Uterus (tissue), 2 donors: ENCODE measurements at regions not wholly inside any gene's neighbourhood (a gene's known extent, or its start where the extent isn't known, plus 50 kb on each side); places are given as distances from the start of the nearest gene placed in this dataset.

Experiments
- POLR2A ChIP-seq, 2 donors: fragments of 450-650 bp; IDR thresholded peaks; one replicate each; pipeline ENCODE4 v1.6.1; 2016; ENCODE audit warnings: antibody characterized with exemption in 2 of 2, mild to moderate bottlenecking in 1 of 2, moderate library complexity in 1 of 2
- TF ChIP-seq, protein P1 (sequence below), 4 experiments: fragments of 200-600 bp in 2 of 4; fragments of 450-650 bp in 2 of 4; sonication (generic) in 2 of 4; IDR thresholded peaks; one replicate each; pipeline ENCODE4 v1.5.1; 2016 to 2019; ENCODE audit warnings: antibody characterized with exemption in 4 of 4, mild to moderate bottlenecking in 2 of 4, moderate library complexity in 1 of 4

GRCh38 chr6:87791029-87791428, 89.0 kb upstream of the AKIRIN2 start:
- TF ChIP-seq, protein P1, sequence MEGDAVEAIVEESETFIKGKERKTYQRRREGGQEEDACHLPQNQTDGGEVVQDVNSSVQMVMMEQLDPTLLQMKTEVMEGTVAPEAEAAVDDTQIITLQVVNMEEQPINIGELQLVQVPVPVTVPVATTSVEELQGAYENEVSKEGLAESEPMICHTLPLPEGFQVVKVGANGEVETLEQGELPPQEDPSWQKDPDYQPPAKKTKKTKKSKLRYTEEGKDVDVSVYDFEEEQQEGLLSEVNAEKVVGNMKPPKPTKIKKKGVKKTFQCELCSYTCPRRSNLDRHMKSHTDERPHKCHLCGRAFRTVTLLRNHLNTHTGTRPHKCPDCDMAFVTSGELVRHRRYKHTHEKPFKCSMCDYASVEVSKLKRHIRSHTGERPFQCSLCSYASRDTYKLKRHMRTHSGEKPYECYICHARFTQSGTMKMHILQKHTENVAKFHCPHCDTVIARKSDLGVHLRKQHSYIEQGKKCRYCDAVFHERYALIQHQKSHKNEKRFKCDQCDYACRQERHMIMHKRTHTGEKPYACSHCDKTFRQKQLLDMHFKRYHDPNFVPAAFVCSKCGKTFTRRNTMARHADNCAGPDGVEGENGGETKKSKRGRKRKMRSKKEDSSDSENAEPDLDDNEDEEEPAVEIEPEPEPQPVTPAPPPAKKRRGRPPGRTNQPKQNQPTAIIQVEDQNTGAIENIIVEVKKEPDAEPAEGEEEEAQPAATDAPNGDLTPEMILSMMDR (IDR thresholded peaks at IDR 0.05), result no peak
- no peak for TF ChIP-seq POLR2A (IDR thresholded peaks at IDR 0.05)
